Dermis microvascular lymphatic vessel endothelial cell (primary cell): ENCODE measurements at regions not wholly inside any gene's neighbourhood (a gene's known extent, or its start where the extent isn't known, plus 50 kb on each side); places are given as distances from the start of the nearest gene placed in this dataset.
A peak's percentile ranks its signal among the peaks of the same experiment; 100 is the strongest.

Source experiments
- DNase-seq, 2 donors: peaks; one replicate each; pipeline versions ENCODE4 v3.0.0 to v3.0.0-alpha.2; 2010; ENCODE audit warnings: low read depth in 2 of 2

DNA sequence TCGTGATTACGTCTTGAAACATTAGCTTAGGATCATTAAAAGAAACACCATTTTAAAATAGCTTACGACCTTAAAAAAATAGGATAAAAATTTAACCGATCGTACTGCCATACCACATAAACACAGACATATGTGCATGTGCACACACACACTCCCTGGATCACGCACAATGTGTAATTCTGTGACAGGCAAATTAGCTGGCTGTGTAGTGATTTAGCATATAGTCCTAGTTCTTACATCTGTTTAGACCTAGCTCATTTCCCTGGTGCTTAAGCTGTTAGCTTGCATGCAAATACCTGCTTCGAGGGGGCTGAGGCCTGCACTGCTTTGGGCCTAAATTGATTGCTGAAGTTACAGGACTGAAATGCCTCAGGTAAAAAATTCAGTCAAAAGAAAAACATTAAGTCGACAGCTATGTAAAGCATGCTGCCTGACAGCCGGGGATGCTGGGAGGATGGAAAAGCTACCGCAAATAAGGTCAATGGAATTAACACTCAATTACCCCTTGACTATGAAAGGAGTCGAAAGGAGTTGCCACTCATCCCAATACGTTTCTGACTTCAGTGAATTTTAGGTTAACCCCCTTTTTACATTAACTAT, 267.1 kb upstream of the FZD8 start:
- no peak for DNase-seq

DNA sequence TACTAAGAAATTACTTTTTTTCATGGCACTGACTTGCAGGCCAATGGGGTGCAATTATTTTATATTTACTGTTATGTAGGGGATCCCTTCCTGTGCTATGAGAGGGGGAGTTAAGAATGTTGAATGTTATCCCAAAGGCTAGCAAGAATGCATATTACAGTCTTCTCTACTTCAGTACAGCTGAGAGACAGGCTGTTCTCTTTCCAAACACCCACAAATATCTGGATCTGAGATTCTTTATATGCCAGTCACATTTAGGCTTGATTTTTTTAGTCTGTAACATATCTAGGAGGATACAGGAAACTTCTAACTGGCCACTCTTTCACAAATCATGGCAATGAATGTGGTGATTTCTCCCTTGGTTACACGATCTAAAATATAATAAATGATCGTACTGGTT, 266.4 kb upstream of the FZD8 start:
- DNase-seq: no peak

DNA sequence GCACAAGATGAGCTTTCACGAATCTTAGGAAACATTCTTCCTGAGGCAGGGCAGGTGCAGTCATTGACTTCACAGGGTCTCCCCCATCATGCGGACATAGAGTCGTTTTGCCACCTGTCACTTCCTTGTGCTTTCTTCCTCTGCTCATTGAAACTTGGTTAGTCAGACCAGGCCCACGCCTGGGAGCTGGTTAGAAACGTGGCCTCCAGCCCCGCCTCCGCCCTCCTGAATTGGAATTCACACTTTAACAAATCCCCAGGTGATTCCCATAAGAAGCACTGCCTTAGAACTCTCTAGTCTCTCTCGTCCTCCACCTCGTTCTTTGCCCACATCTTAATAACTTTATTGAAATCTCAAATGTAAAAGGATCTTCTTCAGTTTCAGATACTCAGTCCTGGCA, 265.5 kb upstream of the FZD8 start:
- no peak for DNase-seq

DNA sequence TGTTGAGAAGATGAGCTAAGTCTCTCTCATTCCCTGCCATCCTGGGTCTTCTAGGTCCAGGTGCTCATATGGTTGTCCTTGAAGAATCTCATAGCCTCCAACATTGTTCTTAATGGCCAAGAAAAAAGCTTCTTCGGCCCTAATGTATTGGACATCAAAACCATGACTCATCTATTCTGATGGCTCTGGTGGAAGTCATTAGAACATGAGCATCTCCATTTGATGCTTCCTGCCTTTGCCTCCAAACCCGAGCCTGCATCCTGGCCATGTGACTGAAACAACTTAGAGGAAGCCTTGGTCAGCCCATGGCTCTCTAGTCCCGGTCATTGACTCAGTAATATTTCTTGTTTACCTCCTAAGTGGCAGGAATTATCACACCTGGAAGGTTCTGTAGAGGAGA, 264.1 kb upstream of the FZD8 start:
- peak in 1 of 2 donors; percentile 5 for DNase-seq

DNA sequence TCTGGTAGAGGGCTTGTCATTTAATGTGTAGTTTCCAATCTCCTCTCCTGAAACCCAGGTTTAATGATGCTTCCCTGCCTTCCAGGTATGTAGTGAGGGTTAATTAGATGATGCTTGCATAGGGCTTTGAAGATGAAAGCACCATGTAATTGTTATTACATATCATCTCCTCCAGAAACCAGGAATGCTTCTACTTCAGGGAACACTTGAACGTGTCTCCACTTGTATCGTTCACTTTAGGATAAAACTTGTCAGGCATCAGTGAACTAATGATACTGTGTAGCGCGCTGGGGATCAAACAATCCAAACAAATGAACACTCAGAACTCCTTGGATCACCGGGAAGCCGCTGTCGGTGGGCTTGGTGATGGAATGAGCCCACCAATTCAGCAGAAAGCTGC, 260.9 kb upstream of the FZD8 start:
- no peak for DNase-seq

DNA sequence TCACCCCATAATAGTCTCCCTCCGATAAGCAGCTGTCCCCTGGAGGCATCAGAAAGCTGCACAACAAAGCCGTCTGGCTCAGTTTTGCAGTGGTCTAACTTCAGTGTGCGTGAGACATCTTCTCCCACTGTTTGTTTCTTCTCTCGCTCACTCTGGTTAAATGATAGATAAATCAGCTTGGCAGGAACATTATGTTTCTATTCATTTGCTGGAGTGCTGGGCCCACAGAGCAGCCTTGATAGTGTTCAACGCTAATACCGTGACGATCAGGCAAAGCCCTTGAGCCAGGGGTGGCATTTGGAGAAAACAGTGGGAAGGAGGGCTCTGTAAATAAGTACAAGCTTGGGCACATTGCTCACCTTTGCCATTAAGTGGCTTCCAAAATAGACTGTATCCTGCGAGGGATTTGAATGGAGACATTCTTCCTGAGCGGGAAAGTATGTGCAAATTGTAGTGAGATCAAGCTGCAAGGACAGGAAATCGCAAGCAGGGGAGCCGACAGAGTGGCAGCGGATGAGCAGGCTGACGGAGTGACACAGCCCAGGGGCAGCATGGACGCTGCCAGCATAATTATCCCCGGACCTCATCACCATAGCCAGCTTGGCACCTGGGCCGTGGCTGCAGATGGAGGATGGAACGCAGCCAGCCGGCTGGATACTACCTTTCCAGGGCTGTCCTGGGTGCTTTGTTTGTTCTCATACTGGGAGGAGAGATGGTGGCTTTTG, 256.8 kb upstream of the FZD8 start:
- no peak for DNase-seq

DNA sequence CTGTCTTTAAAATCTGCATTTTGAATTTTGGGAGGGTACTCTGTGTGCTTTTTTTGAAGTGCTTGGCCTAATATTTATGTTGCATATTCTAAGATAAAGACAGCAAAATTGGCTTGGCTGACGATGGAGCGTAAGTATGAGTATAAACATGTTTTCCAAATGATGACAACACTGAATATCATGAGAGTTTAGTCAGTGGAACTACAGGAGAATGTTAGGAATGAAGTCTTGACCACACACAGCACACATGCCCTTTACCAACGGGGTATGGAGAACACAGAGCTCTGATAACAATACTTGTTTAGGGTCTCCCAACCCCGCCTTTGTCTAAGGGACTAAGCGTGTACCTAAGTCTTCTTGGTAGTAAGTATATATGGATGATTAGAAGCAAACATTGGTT, 253.9 kb upstream of the FZD8 start:
- no peak for DNase-seq

DNA sequence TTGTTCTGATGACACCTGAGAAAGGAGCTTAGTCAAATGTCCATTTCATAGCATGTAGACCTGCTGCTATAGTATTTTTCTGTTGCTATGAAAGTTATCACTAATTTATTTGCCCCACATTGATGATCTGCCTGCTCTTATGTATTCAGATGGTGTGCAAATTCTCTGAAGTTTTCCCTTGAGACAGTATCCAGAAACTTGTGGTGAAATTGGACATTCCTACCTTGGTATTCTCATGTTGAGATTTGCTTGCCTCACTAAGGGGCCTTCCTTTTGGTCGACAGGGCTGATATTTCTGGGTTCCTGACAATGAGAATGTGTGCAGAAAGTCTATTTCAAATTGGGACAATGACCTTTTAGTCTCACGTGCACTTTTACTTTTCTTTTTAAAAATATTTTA, 253.2 kb upstream of the FZD8 start:
- DNase-seq: no peak

DNA sequence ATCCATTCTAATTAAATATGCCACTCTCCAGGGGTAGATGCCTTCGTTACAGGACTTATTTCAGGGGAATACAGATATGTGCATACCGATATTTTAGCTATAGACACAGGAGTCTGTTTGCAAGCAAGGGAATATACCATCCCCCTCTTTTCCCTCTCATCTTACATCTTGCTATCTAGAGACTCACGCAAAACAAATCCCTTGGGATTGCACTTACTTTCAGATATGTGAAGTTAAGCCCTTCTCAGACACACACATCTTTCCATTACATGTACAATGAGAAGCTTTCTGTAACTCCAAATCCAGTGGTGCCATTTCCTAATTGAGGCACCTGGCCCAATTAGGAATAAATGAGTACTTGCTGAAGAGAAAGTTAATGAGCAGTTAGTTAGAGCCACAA, 250.4 kb upstream of the FZD8 start:
- DNase-seq: no peak

DNA sequence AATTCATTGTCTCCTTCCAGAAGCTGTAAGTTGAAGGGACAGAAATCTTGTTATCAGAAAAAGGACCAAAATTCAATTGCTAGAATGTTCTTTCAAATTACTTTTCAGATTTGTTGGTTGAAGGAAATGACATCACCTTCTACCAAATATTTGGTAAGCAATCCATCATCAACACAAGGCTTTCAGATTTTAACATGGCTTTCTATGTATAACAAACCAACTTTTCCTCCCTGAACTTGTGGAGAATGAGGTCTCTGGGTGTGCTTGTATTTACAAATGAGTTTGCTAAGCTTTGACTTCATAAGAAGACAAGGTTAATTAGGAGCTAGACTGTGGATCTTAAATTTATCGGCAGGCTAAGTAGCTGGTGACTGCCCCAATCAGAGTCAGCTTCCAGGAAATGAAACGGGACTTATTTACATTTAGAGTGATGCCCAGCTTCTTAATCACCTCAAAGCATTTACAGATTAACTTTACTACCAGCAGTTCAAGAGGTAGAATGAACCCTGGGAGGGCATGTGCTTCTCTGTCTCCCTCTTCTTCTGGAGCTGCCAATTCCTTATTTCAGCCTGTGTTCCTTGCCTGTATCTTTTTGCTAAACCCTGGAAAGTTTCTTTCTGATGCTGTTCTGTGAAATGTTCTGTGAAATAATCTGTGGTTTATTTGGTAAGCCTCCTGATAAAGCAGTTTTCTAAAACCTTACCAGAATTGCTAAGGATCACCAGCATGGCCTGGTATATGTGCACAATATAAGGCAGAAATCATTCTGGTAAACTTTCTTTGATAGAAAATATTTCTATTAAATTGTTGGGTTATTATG, 248.8 kb upstream of the FZD8 start:
- DNase-seq: no peak

DNA sequence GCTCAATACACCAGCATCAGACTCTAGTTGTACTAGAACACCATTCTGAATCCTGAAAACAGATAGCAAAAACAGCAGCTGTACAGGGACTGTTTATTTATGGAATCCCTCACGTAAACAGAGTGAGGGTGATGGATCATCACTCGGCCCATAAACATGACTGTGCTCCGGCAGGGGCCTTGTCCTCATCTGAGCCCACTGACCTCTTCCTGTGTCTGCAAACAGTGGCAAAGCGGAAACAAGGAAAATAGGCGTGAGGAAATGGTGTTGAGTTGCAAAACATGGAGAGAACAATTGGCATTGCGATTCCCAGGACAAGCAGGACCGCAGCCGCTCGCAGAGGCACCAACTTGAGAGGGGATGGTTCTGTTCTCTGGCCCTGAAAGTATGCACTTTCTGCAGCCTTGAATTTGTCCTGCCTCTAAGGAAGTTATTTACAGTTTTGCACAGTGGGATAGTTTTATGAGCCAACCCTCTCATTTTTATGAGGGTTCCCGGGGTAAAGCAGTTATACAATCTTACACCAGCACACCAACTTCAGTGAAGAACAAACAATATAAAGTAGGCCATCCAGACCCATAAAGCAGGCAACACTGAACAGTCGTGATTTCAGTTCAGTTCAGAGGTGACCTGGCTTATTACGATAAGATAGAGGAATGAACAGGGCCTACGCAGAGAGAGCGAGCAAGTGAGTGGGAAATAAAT, 248.0 kb upstream of the FZD8 start:
- peak; percentile 65 to 84 for DNase-seq

DNA sequence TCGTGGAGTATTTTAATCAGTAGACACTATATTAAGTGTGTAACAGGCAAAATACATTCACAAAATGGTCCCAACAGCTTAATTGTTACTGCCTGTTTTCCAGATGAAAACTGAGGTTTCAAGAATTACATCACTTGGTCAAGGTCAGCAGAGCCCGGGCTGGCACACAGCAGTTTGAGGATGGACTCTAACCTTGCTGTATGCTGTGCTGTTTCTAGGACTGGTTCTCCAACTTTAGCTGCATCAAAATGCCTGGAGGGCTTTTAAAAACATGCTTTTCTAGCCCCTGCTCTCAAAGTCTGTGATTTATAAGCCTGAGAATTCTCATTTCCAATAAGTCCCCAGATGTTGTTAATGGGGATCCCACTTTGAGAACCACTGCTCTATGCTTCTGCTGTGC, 247.1 kb upstream of the FZD8 start:
- DNase-seq: no peak

DNA sequence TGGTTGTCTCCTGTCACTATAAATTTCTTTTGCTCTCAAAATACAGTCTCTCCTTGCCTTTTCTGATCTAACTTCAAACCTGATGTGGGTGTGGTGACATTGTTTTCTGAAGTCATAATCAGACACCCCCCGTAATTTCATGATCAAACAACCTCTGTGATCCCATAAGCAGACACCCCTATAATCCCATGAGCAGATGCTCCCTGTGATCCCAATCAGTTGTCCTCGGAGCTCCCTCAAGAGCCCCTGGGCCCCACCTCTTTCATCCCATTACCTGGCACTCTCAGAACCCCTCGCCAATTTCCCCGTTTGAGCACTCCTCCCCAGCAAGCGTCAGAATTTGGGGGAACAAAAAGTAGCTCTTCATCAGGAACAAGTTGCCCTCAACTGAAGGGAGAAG, 246.3 kb upstream of the FZD8 start:
- no peak for DNase-seq

DNA sequence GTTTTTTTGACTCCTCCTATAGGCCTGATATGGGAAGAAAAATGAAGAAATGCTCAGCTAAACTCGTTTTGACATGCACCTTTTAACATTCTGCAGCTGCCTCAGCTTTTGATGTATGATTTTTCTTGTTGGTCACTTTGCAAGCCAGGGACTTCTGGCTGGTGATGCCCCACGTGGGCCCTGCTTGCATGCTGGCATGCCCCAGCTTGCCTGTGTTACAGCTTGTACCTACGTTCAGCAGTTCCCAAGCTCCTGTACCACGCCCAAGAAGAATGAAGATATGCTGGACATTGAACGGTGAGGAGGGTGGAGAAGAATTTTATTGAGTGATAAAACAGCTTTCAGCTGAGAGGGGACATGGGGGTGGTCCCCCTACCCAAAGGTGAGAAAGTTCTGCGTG, 245.6 kb upstream of the FZD8 start:
- DNase-seq: no peak

DNA sequence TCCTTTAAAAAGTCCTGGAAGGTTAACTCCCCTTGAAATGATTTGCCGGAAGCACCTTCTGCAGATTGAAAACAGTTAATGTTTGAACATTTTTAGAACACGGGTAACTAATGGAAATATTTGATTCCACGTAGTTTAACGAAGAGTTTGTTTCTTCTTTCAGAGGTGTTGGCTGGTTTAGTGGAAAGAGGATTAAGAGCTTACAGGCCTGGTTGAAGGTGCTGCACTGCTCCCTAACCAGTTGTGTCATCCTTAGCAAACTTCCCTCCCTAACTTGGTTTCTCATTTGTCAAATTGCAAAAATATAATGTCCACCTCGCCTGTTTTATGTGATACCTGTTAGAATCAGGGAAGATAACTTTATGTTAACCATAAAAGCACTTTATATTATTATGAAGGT, 243.0 kb upstream of the FZD8 start:
- DNase-seq: no peak

DNA sequence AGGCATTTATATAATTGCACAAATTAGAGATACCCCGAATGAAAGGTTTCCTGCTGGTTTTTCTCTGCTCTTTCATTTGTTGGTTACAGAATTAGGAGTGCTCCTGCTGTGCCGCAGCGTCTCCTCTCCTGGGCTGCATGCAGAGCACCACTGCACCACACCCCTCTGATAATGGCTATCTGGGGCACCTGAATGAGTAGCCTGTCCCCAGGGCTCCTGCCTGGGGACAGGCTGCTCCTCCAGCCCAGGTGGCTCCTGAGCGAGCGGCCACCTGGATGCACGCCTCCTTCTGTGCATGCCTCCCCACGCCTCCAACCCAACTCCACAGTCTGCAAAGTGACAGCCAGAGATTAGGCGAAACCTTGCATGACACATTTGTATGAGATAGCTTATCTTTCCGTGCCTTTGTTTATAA, 242.6 kb upstream of the FZD8 start:
- no peak for DNase-seq

DNA sequence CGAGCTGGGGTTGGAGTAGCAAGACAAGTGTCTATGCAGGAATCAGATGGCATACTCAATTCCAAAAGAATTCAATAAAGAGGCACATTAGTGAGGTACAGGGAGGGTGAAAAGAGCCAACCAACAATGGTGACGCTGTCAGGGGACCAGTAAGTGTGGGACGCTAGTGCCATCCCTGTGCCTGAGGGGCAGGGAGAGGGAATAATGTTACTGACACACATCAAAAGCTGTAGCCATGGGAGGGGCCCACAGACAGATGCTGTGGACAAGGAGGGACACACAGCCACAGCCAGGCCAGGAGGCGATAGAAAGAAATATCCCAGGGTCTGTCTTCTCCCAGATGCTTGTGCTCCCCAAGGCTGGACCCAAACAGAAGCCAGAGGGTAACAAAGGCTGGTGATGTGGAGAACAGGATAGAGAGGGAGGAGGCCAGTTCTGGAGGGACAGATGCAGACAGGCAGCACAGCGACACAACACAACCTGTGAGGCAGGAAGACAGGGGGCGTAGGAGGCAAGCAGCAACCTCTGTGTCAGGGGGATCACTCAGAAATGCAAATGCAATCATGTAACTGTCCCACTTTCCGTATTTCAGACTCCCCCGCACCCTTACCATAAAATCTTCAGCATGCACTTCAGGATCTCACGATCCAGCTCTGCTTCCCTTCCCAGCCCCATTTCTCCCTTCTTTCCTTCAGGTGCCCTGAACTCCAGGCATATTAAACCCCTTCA, 240.5 kb upstream of the FZD8 start:
- no peak for DNase-seq

DNA sequence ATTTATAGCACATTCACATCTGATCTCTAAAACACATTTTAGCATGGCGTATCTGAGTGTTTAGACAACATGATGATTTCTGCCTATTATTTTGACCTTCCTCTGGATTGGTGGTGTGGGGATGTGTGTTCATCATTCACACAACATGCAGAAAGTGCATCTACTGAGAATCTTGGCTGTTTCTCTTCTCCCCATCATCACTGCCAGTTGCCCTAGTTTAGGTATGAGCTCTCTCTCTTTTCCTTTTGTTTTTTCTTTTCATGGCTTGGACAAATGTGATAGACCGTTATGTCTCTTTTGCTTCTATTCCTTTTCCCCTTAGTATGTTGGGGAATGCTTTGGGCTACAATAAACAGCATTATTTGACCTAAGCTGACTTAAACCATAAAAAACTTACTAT, 239.2 kb upstream of the FZD8 start:
- no peak for DNase-seq

DNA sequence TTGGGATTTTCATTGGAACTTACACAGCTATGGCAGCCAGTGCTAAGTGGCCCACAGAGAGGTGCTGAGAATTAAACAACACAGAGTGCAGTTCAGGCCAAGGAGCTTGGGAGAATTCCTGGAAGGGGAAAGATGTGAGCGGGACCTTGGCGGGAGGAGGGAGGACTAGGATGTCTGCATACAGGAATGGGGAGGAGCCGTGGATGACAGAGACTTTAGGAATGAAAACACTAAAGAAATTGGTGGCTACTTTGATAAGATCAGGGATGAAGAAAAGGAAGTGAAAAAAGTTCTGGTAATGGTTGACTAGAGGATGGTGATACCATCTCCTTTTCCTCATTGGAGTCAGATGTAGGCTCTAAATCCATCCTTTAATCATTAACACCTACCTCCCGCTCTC, 234.2 kb upstream of the FZD8 start:
- no peak for DNase-seq

DNA sequence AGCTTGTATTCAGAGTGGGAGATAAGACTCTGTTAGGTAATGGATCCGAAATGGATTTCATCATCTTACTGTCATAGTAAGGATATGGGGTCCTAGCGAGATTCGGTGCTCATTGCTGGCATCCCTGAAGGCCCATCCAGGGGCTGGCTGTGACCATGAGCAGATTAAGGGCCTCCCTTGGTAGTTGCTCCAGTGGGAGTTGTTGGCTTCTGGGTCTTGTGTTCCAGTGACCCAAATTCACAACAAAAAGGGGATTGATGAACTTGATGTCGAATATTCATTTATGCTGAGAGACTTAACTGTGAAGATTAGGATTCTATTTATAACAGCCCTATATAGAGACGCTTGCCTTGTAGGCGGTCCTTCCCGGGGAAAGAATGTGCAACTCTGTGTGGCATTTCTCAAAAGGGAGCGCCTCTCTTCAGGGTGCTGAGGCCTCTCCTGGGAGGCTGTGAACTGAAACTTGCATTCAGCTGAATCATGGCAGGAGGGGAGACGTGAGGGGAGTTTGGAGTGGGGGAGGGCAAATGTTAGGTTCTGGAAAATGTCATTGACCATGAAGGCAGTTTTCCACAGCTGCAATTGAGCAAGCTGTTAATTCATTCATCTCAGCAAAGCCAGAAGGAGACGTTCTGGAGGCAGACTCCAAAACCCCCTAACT, 233.1 kb upstream of the FZD8 start:
- DNase-seq: no peak
